ENCODE measurements at regions not wholly inside any gene's neighbourhood (a gene's known extent, or its start where the extent isn't known, plus 50 kb on each side); places are given as distances from the start of the nearest gene placed in this dataset.
"Not testable (repeated sequence)": the region's sequence is repeated elsewhere in the genome, so short reads cannot be mapped to it uniquely, and the experiment has no call there.

- no peak for DNase-seq
Measured at GRCh38 chr4:177809791-177810190, 367.6 kb upstream of the AGA start.

GRCh38 chr4:177810220-177810619, 368.0 kb upstream of the AGA start:
- DNase-seq: no peak

GRCh38 chr4:177818392-177818791, 376.2 kb upstream of the AGA start:
- DNase-seq: not testable (repeated sequence)

GRCh38 chr4:177826973-177827372, 384.7 kb upstream of the AGA start:
- DNase-seq: no peak

- DNase-seq: no peak
Measured at GRCh38 chr4:177841258-177841657, 399.0 kb upstream of the AGA start.

- no peak for DNase-seq
Measured at GRCh38 chr4:177853229-177853628, 411.0 kb upstream of the AGA start.

- DNase-seq: no peak
Measured at GRCh38 chr4:177855507-177856197, 413.4 kb upstream of the AGA start.

- no peak for DNase-seq
Measured at GRCh38 chr4:177860171-177860570, 417.9 kb upstream of the AGA start.

GRCh38 chr4:177861551-177862094, 419.4 kb upstream of the AGA start:
- DNase-seq: no peak

- DNase-seq: no peak
Measured at GRCh38 chr4:177862541-177863176, 420.4 kb upstream of the AGA start.

- DNase-seq: no peak
Measured at GRCh38 chr4:177879851-177880250, 437.6 kb upstream of the AGA start.

GRCh38 chr4:177895136-177895535, 452.9 kb upstream of the AGA start:
- DNase-seq: no peak

GRCh38 chr4:177901786-177902185, 459.5 kb upstream of the AGA start:
- no peak for DNase-seq

- DNase-seq: no peak
Measured at GRCh38 chr4:177902386-177902785, 460.1 kb upstream of the AGA start.

- DNase-seq: no peak
Measured at GRCh38 chr4:177907736-177908424, 465.6 kb upstream of the AGA start.

GRCh38 chr4:177921715-177922114, 479.5 kb upstream of the AGA start:
- DNase-seq: no peak

- no peak for DNase-seq
Measured at GRCh38 chr4:177923888-177924287, 481.7 kb upstream of the AGA start.

- DNase-seq: no peak
Measured at GRCh38 chr4:177937041-177937440, 494.8 kb upstream of the AGA start.

- no peak for DNase-seq
Measured at GRCh38 chr4:177938226-177938625, 496.0 kb upstream of the AGA start.

GRCh38 chr4:177945268-177945667, 503.0 kb upstream of the AGA start:
- no peak for DNase-seq

- no peak for DNase-seq
Measured at GRCh38 chr4:177947607-177948006, 505.4 kb upstream of the AGA start.

- DNase-seq: no peak
Measured at GRCh38 chr4:177948853-177949252, 506.6 kb upstream of the AGA start.

- DNase-seq: no peak
Measured at GRCh38 chr4:177951026-177951425, 508.8 kb upstream of the AGA start.

GRCh38 chr4:177952723-177953122, 510.5 kb upstream of the AGA start:
- no peak for DNase-seq

Measured in amniotic stem cell (primary cell).